Head of caudate nucleus (tissue), 42 donors: ENCODE measurements at regions not wholly inside any gene's neighbourhood (a gene's known extent, or its start where the extent isn't known, plus 50 kb on each side); places are given as distances from the start of the nearest gene placed in this dataset.
"Not testable (repeated sequence)": the region's sequence is repeated elsewhere in the genome, so short reads cannot be mapped to it uniquely, and the experiment has no call there.

ENCODE experiments used
- DNase-seq, 42 donors: peaks; one replicate each; pipeline versions ENCODE4 v3.0.0 to v3.0.0-alpha.2; 2020 to 2021; ENCODE audit warnings: mixed read lengths in 7 of 42
- intact Hi-C: fragments of 100-400 bp; cut with DNase I; formaldehyde crosslinking; loops from one replicate; pipeline ENCODE4 v1.15.0; 2022

DNA sequence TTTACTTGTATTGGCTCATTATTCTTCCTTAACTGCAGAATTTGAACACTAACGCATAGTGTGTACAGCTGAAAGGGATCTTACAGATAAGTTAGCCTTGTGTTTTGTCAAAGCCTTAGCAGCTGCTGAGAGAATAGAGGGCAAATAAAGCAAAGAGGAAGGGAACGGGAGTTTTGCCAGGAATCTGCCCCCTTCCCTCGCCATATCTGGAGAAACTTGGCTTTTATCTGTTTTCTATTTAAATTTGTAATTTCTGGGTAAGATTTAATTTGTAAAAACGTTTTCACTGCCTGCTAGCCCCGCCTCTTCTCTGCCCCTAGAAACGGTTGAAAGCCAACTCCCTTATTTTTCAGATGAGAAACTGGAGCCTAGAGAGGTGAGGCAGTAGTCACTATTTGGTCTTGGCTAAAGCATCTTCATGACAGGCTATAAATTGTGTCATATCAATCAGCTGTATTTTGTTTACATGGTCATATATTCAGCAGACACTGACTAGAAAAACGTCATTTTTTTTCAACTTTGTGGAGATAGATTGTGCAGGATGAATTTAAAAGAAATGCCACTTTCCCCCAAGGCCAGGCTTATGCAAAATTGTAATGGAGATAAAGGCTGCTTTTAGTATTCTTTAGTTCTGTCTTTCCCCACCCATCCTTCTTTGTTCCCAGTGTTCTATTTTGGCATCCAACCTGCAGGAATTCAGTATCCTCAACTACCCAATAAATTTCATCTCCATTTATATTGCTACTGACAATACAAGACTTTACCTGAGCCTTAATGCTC is 319.4 kb downstream of the SH2D1A start:
- intact Hi-C loops, result no loop called here
- no peak for DNase-seq

- no peak for DNase-seq
- intact Hi-C loops, result no loop called here
These were observed 332.8 kb downstream of the SH2D1A start for GRCh38 chrX:124679199-124679598.

DNA sequence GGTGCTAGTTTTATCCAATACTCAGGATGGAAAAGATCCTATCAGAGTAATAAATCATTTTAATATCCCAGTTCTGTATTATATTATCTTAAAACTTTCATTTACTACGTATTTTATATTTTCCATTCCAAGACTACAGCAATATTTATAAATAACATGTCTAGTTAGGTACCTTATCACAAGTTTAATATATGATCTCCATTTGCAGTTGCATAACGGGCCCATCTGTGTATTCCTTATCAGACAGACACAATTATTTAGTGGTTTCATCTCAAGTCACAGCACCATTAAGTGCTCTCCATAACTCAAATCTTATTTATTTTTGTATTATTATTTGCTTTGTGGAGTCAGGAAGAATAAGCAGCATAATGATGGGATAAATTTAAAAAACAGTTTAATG is 333.9 kb downstream of the SH2D1A start:
- DNase-seq, result no peak
- intact Hi-C loops, result no loop called here

GRCh38 chrX:124690495-124690894 is 344.1 kb downstream of the SH2D1A start:
- DNase-seq, result no peak

DNA sequence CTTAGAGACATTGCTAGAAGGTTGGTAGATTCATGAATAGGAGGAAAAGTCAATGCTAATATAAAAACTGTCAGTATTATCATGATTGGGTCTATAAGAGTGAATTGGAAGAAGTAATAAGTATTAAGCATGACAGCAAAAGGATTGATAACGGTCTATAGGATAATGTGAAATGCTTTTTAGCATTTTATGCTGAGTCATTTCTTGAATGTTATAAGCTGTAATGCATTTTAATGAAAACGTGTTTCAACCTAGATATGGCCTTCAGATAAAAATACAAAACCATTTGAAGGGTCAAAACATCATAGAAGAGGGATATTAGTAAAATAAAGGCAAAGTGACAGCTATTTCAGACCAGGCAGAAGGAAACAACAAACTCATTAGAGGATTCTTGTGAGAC is 353.5 kb downstream of the SH2D1A start:
- DNase-seq, result no peak
- intact Hi-C loops, result no loop called here

More at GRCh38 chrX:124690495-124690894, 344.1 kb downstream of the SH2D1A start:
- intact Hi-C loops, result no loop called here

- no peak for DNase-seq
- intact Hi-C loops, result no loop called here
These were observed 371.2 kb downstream of the SH2D1A start for GRCh38 chrX:124717537-124717936.

DNA sequence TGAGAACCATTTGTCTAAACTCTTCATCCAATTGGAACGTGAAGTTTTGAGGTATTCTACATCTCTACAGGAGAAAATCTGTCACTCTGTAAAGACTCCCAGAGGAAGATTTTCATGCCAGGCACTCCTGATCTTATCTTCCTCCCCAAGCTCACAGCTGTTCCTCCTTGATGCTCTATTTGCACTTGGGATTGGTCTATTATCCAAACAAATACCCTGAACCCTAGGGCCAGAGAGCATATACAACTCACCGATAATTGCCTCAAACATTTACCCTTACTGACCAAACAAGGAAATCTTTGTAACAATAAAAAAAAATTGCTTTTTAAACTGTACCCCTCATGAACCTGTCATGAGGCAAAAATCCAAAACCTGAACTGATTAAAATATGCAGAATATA is 372.7 kb downstream of the SH2D1A start:
- intact Hi-C loops, result no loop called here
- no peak for DNase-seq

GRCh38 chrX:124720532-124720931 is 374.2 kb downstream of the SH2D1A start:
- intact Hi-C loops, result no loop called here
- DNase-seq, result no peak

GRCh38 chrX:124725502-124725901 is 379.1 kb downstream of the SH2D1A start:
- no peak for DNase-seq
- intact Hi-C loops, result no loop called here

- DNase-seq, result no peak
- intact Hi-C loops, result no loop called here
These were observed 379.9 kb downstream of the SH2D1A start for GRCh38 chrX:124726292-124726691.

- no peak for DNase-seq
- intact Hi-C loops, result no loop called here
These were observed 380.5 kb downstream of the SH2D1A start for GRCh38 chrX:124726881-124727280.

- peak in 20 of 42 donors; percentile 1 to 45 (median 15) for DNase-seq
- intact Hi-C loops, result no loop called here
These were observed 390.3 kb downstream of the SH2D1A start for GRCh38 chrX:124736553-124737270.

DNA sequence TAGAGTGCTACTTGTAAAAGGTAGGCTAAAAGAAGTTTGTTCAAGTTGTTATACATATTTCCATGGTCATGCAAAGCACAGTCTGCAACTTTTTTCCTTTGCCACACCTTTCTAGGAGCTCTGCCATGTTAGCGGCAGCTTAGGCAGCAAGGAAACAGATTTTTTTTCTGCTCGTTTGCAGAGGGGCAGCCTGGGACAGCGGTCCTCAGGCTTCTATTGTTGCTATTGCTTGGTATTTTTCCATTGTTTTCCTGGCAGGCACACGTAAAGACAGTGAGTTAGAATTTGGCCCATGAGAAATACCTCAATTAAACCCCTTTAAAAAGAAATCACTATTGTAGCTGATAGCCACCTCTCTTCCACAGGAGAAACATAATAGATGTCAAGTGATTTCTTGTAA is 391.4 kb downstream of the SH2D1A start:
- no peak for DNase-seq
- intact Hi-C loops, result no loop called here

DNA sequence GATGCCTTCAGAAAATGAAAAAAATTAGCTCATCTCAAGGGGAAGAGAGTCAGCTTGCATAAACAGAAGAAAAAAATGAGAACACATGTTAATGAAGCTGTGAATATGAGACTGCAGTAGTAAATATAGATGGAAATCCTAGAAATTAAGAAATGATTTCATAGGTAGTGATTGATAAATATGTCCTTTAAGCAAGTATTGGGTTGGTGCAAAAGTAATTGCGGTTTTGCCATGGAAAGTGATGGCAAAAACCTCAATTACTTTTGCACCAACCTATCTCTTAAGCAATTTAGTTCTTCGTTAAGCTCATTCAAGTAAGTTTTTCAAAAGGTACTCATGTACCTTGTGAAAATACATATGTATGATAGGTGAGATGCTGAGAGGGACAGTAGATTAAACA is 400.9 kb downstream of the SH2D1A start:
- intact Hi-C loops, result no loop called here
- DNase-seq, result no peak

DNA sequence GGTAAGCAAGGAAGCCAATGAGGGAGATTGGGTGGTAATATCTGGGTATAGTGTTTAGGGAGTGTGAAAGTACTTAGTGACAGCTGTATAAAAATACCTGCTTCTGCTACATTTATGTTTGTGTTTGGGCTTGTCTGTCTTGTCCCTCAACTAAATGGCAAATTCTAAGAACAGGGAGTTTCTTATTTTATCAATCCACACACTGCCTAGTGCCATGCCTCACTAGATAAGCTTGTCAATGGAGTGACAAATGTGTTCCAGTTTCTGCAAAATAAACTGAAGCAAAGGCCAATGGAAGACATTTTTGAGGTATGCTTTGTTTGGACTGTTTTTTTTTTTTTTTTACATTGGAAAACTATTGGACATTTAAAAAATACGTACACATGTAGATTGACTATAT is 418.0 kb downstream of the SH2D1A start:
- no peak for DNase-seq
- intact Hi-C loops, result no loop called here

DNA sequence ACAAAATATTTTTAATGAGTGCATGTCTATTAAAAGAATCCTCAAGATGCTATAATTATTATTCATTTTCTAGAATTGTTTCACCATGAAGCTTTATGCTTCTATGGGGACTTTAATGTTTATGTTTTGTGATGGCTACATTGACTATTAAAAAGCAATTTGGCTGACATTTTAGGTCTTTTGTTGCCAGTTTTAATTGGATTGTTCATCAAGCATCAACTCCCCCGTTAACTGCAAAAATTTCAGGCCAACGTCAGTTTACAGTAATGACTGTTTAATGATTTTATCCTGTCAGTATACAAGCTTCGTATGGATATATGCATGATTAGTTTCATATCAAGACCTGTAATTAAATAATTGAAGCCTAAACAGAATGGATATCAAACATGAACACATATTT is 422.8 kb downstream of the SH2D1A start:
- intact Hi-C loops, result no loop called here
- DNase-seq, result no peak

DNA sequence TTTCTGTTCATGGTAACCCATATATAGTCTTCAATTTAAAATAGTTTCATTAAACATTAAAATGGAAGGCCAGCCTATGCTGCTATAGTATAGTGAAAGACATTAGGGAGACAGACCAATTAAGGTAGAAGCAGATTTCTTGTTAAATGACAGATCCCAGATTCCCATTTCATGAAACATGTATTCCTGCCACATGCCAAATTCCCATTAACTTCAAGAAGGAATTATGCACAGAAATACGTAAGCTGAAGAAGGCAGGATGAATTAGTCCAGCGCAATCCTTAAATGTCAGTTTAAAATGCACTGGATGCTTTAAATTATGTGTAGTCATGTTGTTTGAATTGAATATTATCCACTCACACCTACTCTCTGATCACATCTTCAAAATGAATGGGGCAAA is 424.9 kb downstream of the SH2D1A start:
- DNase-seq, result no peak
- intact Hi-C loops, result no loop called here

GRCh38 chrX:124788253-124788652 is 441.9 kb downstream of the SH2D1A start:
- DNase-seq, intact Hi-C loops: not testable (repeated sequence)

DNA sequence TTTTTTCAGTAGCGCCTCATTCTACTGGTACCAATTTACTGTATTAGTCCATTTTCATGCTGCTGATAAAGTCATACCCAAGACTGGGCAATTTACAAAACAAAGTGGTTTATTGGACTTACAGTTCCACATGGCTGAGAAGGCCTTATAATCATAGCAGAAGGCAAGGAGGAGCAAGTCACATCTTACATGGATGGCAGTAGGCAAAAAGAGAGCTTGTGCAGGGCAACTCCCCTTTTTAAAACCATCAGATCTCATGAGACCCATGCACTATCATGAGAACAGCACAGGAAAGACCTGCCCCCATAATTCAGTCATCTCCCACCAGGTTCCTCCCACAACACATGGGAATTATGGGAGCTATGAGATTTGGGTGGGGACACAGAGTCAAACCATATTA is 443.5 kb downstream of the SH2D1A start:
- intact Hi-C loops, result not testable (repeated sequence)

DNA sequence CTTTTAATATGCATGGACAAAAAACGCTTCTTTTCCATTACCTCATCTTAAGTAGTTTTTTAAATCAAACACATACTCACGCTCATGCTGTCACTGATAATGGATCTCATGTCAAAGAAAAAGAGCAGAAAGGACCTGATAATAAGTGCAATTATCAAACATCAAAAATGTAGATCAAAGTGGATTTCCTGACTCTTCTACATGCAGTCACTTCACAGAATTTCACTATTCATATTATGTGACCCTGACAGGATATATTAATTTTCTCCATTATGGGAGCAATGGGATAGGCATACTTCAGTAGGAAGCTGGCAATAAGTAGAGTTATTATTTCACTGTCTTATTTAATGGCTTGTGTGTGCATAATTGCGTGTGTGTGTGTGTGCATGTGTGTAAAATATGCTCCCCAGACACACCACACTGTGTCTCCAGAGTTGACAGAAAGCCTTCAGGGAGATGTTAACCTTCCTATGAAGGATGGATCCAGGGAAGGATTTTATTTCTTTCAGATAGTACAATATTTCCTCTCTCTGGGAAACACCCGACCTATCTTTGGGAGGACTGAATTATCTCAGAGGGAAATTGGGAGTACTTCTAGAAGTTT is 445.2 kb downstream of the SH2D1A start:
- intact Hi-C loops, result no loop called here

More for the DNA sequence above, 443.5 kb downstream of the SH2D1A start:
- not testable (repeated sequence) for DNase-seq

More for the DNA sequence above, 445.2 kb downstream of the SH2D1A start:
- no peak for DNase-seq
